NCI-H524 treated with DMSO at 0.1 percent for 48 hours (cell line): ENCODE measurements at regions not wholly inside any gene's neighbourhood (a gene's known extent, or its start where the extent isn't known, plus 50 kb on each side); places are given as distances from the start of the nearest gene placed in this dataset.

Experiments used
- DNase-seq: peaks from one replicate; lab custom pipeline; 2025; lab: John Stamatoyannopoulos, UW

- no peak for DNase-seq
Measured at GRCh38 chr6:145380186-145380585, 355.1 kb downstream of the EPM2A start.

- DNase-seq: no peak
Measured at GRCh38 chr6:145381941-145382340, 353.4 kb downstream of the EPM2A start.

GRCh38 chr6:145383428-145383827 is 351.9 kb downstream of the EPM2A start:
- no peak for DNase-seq

- DNase-seq: no peak
Measured at GRCh38 chr6:145384503-145384902, 350.8 kb downstream of the EPM2A start.

- no peak for DNase-seq
Measured at GRCh38 chr6:145396499-145396898, 338.8 kb downstream of the EPM2A start.

- no peak for DNase-seq
Measured at GRCh38 chr6:145400508-145400907, 334.8 kb downstream of the EPM2A start.

- DNase-seq: no peak
Measured at GRCh38 chr6:145405006-145405551, 330.2 kb downstream of the EPM2A start.

- peak; percentile 96 for DNase-seq
Measured at GRCh38 chr6:145406783-145407182, 328.5 kb downstream of the EPM2A start.

GRCh38 chr6:145415616-145416015 is 319.7 kb downstream of the EPM2A start:
- no peak for DNase-seq

GRCh38 chr6:145420599-145420998 is 314.7 kb downstream of the EPM2A start:
- DNase-seq: peak; percentile 19

- DNase-seq: no peak
Measured at GRCh38 chr6:145423936-145424335, 311.4 kb downstream of the EPM2A start.

- no peak for DNase-seq
Measured at GRCh38 chr6:145427232-145427631, 308.1 kb downstream of the EPM2A start.

GRCh38 chr6:145428706-145429105 is 306.6 kb downstream of the EPM2A start:
- DNase-seq: peak; percentile 92

- no peak for DNase-seq
Measured at GRCh38 chr6:145442110-145442509, 293.2 kb downstream of the EPM2A start.

- DNase-seq: no peak
Measured at GRCh38 chr6:145445674-145446073, 289.6 kb downstream of the EPM2A start.

GRCh38 chr6:145451029-145451428 is 284.3 kb downstream of the EPM2A start:
- DNase-seq: no peak

GRCh38 chr6:145453376-145453775 is 281.9 kb downstream of the EPM2A start:
- peak; percentile 70 for DNase-seq

- no peak for DNase-seq
Measured at GRCh38 chr6:145454006-145454405, 281.3 kb downstream of the EPM2A start.

- no peak for DNase-seq
Measured at GRCh38 chr6:145457556-145457955, 277.8 kb downstream of the EPM2A start.

GRCh38 chr6:145468534-145468933 is 266.8 kb downstream of the EPM2A start:
- DNase-seq: no peak

GRCh38 chr6:145469021-145469420 is 266.3 kb downstream of the EPM2A start:
- no peak for DNase-seq

- no peak for DNase-seq
Measured at GRCh38 chr6:145475794-145476396, 259.4 kb downstream of the EPM2A start.

- DNase-seq: no peak
Measured at GRCh38 chr6:145480024-145480423, 255.3 kb downstream of the EPM2A start.
